Activated B cell treated with CpG ODN at 0.5 μM for 24 hours (primary cell): ENCODE measurements at regions not wholly inside any gene's neighbourhood (a gene's known extent, or its start where the extent isn't known, plus 50 kb on each side); places are given as distances from the start of the nearest gene placed in this dataset.

Experiments used
- ATAC-seq: fragments of 200-7000 bp; cut with Tn5 transposase; one replicate; pipeline ENCODE4 v1.10.0; 2021; ENCODE audit warnings: low read depth, mild to moderate bottlenecking, moderate library complexity
- CTCF ChIA-PET: fragments of 350-600 bp; sonication (Branson Sonifier 250); formaldehyde crosslinking; loops from one replicate; lab custom pipeline; 2021; ENCODE audit warnings: antibody characterized with exemption; lab: Charles Lee
- POLR2A ChIA-PET: fragments of 350-600 bp; sonication (Branson Sonifier 250); formaldehyde crosslinking; loops from one replicate; lab custom pipeline; 2021; ENCODE audit warnings: antibody characterized with exemption; lab: Charles Lee
- DNase-seq: peaks from one replicate; pipeline ENCODE4 v3.0.0; 2022
- H3K27ac Mint-ChIP-seq: one replicate; pipeline ENCODE4 v1.8.0; 2020; ENCODE audit warnings: mixed read lengths
- H3K27me3 Mint-ChIP-seq: one replicate; pipeline ENCODE4 v1.8.0; 2021; ENCODE audit warnings: mixed read lengths
- H3K36me3 Mint-ChIP-seq: one replicate; pipeline ENCODE4 v1.8.0; 2021; ENCODE audit warnings: low read depth, mixed read lengths
- H3K4me1 Mint-ChIP-seq: one replicate; pipeline ENCODE4 v1.8.0; 2021; ENCODE audit warnings: mixed read lengths
- H3K4me3 Mint-ChIP-seq: one replicate; pipeline ENCODE4 v1.8.0; 2020; ENCODE audit warnings: mild to moderate bottlenecking, mixed read lengths
- H3K9me3 Mint-ChIP-seq: one replicate; pipeline ENCODE4 v1.8.0; 2020; ENCODE audit warnings: mixed read lengths
- CTCF ChIP-seq: fragments of 200-600 bp; IDR thresholded peaks from one replicate; pipeline ENCODE4 v1.8.0; 2022; ENCODE audit warnings: antibody characterized with exemption, mild to moderate bottlenecking
- intact Hi-C: fragments of 100-400 bp; cut with micrococcal nuclease; formaldehyde crosslinking; loops from one replicate; pipeline ENCODE4 v1.15.1; 2024

GRCh38 chr5:160966921-160967320 is 114.9 kb upstream of the ATP10B start:
- Mint-ChIP-seq H3K4me1 (no peaks in the 10 kb centered on the region), H3K27me3 (peaks cover 2% of the 10 kb centered on the region), H3K9me3 (no peaks in the 10 kb centered on the region), H3K27ac (no peak overlapping the region), H3K36me3 (no peaks in the 10 kb centered on the region), H3K4me3 (no peak overlapping the region)
- ATAC-seq: no peak
- TF ChIP-seq CTCF: no peak
- ChIA-PET POLR2A (no interaction called here), CTCF (no interaction called here)
- DNase-seq: no peak
- intact Hi-C loops: no loop called here

DNA sequence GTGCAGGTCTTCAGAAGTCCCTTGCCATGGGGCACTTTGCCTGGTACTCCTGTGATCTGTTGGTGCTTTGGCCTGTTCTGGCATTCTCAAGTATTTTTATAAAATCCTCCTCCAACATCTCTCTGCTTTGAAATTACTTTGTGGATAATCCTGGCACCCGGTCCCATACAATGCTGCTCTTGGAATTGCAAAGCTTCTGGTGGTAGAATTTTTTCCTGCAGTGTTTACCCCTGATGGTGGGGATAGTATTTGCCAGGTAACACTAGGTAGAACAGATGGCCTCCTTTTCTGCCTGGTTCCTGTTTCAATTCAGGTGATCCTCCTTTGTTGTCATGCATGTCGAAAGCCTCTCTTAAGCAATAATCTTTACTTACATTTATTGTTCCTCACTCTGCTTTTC is 109.8 kb upstream of the ATP10B start:
- no peaks in the 10 kb centered on the region for H3K36me3 Mint-ChIP-seq
- intact Hi-C loops: no loop called here
- peaks cover 2% of the 10 kb centered on the region for H3K27me3 Mint-ChIP-seq
- H3K4me3 Mint-ChIP-seq: no peak overlapping the region
- H3K9me3 Mint-ChIP-seq: no peaks in the 10 kb centered on the region
- ATAC-seq (no peak), DNase-seq (no peak)
- ChIA-PET POLR2A (no interaction called here), CTCF (no interaction called here)
- H3K27ac Mint-ChIP-seq: no peak overlapping the region
- no peaks in the 10 kb centered on the region for H3K4me1 Mint-ChIP-seq
- no peak for TF ChIP-seq CTCF

DNA sequence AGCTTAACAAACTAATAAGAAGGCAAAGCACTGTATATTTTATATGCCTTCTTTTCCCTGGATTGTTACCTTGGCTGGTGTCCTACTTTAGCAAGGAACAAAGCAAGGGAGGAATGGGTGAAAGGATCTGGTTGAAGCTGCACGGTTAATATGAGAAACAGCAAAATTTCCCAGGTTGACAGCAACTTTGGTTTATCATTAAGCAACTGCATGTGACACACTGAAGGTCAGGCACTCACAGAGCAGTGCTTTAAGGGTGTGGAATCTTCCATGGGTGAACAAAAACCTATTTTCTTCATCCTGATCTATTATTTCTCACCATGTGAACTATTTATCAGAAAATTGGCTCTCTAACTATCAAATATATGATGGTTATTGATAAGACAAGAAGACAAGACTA is 109.0 kb upstream of the ATP10B start:
- Mint-ChIP-seq H3K4me1 (no peaks in the 10 kb centered on the region), H3K27me3 (peaks cover 2% of the 10 kb centered on the region), H3K36me3 (no peaks in the 10 kb centered on the region), H3K4me3 (no peak overlapping the region), H3K27ac (no peak overlapping the region), H3K9me3 (no peaks in the 10 kb centered on the region)
- no peak for TF ChIP-seq CTCF
- POLR2A ChIA-PET: no interaction called here
- CTCF ChIA-PET: interaction anchor here (0.6 kb wide), 1 partner anchor 1137 kb away, joined by 3 read pairs; no protein-coding TSS in a partner anchor
- intact Hi-C loops: no loop called here
- no peak for DNase-seq
- ATAC-seq: no peak

DNA sequence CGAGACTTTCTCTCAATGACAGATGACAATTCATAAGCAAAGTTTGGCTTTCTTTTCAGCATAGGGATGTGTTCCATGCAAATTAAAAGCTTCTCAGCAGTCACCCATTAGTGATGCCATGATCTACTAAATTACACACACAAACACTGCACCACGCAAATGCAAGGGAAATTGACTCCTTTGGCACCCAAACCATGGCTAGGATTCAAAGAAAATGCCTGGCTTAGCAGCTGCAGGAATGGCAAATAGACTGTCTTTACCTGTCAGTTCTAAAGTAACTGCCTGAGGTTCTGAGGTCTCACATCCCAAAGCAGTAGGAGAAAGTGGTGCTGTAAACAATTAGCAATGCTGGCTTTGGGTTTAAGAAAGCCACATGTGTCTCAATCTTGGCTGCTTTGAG is 108.6 kb upstream of the ATP10B start:
- ChIA-PET POLR2A (no interaction called here), CTCF (interaction anchor here (0.6 kb wide), 1 partner anchor 1137 kb away, joined by 3 read pairs; no protein-coding TSS in a partner anchor)
- ATAC-seq (no peak), DNase-seq (no peak)
- H3K4me1 Mint-ChIP-seq: no peaks in the 10 kb centered on the region
- intact Hi-C loops: no loop called here
- H3K9me3 Mint-ChIP-seq: no peaks in the 10 kb centered on the region
- no peak overlapping the region for H3K4me3 Mint-ChIP-seq
- H3K27me3 Mint-ChIP-seq: peaks cover 2% of the 10 kb centered on the region
- no peak overlapping the region for H3K27ac Mint-ChIP-seq
- no peaks in the 10 kb centered on the region for H3K36me3 Mint-ChIP-seq
- TF ChIP-seq CTCF: no peak

GRCh38 chr5:160959804-160960203 is 107.8 kb upstream of the ATP10B start:
- Mint-ChIP-seq H3K4me3 (no peak overlapping the region), H3K36me3 (no peaks in the 10 kb centered on the region), H3K27me3 (peaks cover 2% of the 10 kb centered on the region), H3K9me3 (no peaks in the 10 kb centered on the region), H3K4me1 (no peaks in the 10 kb centered on the region), H3K27ac (no peak overlapping the region)
- intact Hi-C loops: no loop called here
- TF ChIP-seq CTCF: no peak
- ChIA-PET CTCF (no interaction called here), POLR2A (no interaction called here)
- ATAC-seq: no peak
- no peak for DNase-seq
